Tibial nerve (tissue), 4 donors: ENCODE measurements at regions not wholly inside any gene's neighbourhood (a gene's known extent, or its start where the extent isn't known, plus 50 kb on each side); places are given as distances from the start of the nearest gene placed in this dataset.

Source experiments
- CTCF ChIP-seq, 5 experiments: fragments of 200-600 bp in 3 of 5; fragments of 450-650 bp in 2 of 5; sonication (generic) in 3 of 5; IDR thresholded peaks; one replicate each; pipeline ENCODE4 v1.5.1; 2016 to 2019; ENCODE audit warnings: antibody characterized with exemption in 5 of 5, mild to moderate bottlenecking in 3 of 5, moderate library complexity in 2 of 5
- EP300 ChIP-seq, 2 donors: sonication (generic); formaldehyde crosslinking; IDR thresholded peaks; one replicate each; pipeline ENCODE4 v1.6.1; 2017; ENCODE audit warnings: antibody characterized with exemption in 2 of 2, mild to moderate bottlenecking in 1 of 2
- POLR2A ChIP-seq, 2 donors: fragments of 450-650 bp; IDR thresholded peaks; one replicate each; pipeline ENCODE4 v1.6.1; 2017; ENCODE audit warnings: antibody characterized with exemption in 2 of 2, mild to moderate bottlenecking in 2 of 2, moderate library complexity in 2 of 2

- no peak for TF ChIP-seq POLR2A (IDR thresholded peaks at IDR 0.05)
- TF ChIP-seq CTCF (IDR thresholded peaks at IDR 0.05), result no peak
- TF ChIP-seq EP300 (IDR thresholded peaks at IDR 0.05), result no peak
Measured at GRCh38 chr11:28727254-28727653, 619.1 kb downstream of the METTL15 start.
